ENCODE measurements at regions not wholly inside any gene's neighbourhood (a gene's known extent, or its start where the extent isn't known, plus 50 kb on each side); places are given as distances from the start of the nearest gene placed in this dataset.

- no peak for TF ChIP-seq CTCF (IDR thresholded peaks at IDR 0.05; ENCODE audit: borderline replicate concordance, extremely low read depth, low read length, poor library complexity, severe bottlenecking)
- TF ChIP-seq EZH2 (IDR thresholded peaks at IDR 0.05; ENCODE audit: borderline replicate concordance, low read depth, low read length, severe bottlenecking), result no peak
Observed at GRCh38 chr20:50321797-50322480, 131.3 kb downstream of the CEBPB start.

Data from DND-41 (cell line).